MM.1S (cell line): ENCODE measurements at regions not wholly inside any gene's neighbourhood (a gene's known extent, or its start where the extent isn't known, plus 50 kb on each side); places are given as distances from the start of the nearest gene placed in this dataset.

Experiments
- DNase-seq: peaks from one replicate; pipeline ENCODE4 v3.0.0-alpha.2; 2015
- H2AFZ ChIP-seq: fragments of 300-600 bp; sonication (generic); 2 replicates; pipeline ENCODE4 v1.6.0; 2016; ENCODE audit warnings: antibody characterized with exemption, low read length
- H3F3A ChIP-seq: fragments of 300-600 bp; sonication (generic); 2 replicates; pipeline ENCODE4 v1.6.1; 2016; ENCODE audit warnings: mild to moderate bottlenecking, antibody characterized with exemption, low read length, moderate library complexity, mixed read lengths; ENCODE audit not compliant: insufficient read depth
- H3K27ac ChIP-seq: fragments of 300-600 bp; sonication (generic); 2 replicates; pipeline ENCODE4 v1.5.1; 2016; ENCODE audit warnings: mild to moderate bottlenecking, low read length
- H3K27me3 ChIP-seq: fragments of 300-600 bp; sonication (generic); replicated peaks from 2 replicates; pipeline ENCODE4 v1.6.0; 2016; ENCODE audit warnings: low read length; ENCODE audit not compliant: insufficient read depth
- H3K36me3 ChIP-seq: fragments of 300-600 bp; sonication (generic); replicated peaks from 2 replicates; pipeline ENCODE4 v1.6.1; 2016; ENCODE audit warnings: mild to moderate bottlenecking, low read length, mixed read lengths; ENCODE audit not compliant: insufficient read depth
- H3K4me1 ChIP-seq: fragments of 300-600 bp; sonication (generic); 2 replicates; pipeline ENCODE4 v1.6.1; 2016; ENCODE audit warnings: low read length, mixed read lengths
- H3K4me2 ChIP-seq: fragments of 300-600 bp; sonication (generic); 2 replicates; pipeline ENCODE4 v1.6.0; 2016; ENCODE audit warnings: low read depth, low read length
- H3K4me3 ChIP-seq: fragments of 300-600 bp; sonication (generic); 2 replicates; pipeline ENCODE4 v1.5.1; 2016; ENCODE audit warnings: low read length, mixed read lengths
- H3K79me2 ChIP-seq: fragments of 300-600 bp; sonication (generic); 2 replicates; pipeline ENCODE4 v1.6.1; 2016; ENCODE audit warnings: mixed run types, low read length, mixed read lengths
- H3K9ac ChIP-seq: fragments of 300-600 bp; sonication (generic); 2 replicates; pipeline ENCODE4 v1.6.1; 2016; ENCODE audit warnings: low read length, mixed read lengths
- H3K9me2 ChIP-seq: fragments of 300-600 bp; sonication (generic); replicated peaks from 2 replicates; pipeline ENCODE4 v1.6.1; 2016; ENCODE audit warnings: mild to moderate bottlenecking, low read length, mixed read lengths; ENCODE audit not compliant: insufficient read depth
- H3K9me3 ChIP-seq: fragments of 300-600 bp; sonication (generic); replicated peaks from 2 replicates; pipeline ENCODE4 v1.6.1; 2016; ENCODE audit warnings: mild to moderate bottlenecking, low read length, mixed read lengths; ENCODE audit not compliant: insufficient read depth
- H4K20me1 ChIP-seq: fragments of 300-600 bp; sonication (generic); 2 replicates; pipeline ENCODE4 v1.6.1; 2016; ENCODE audit warnings: mild to moderate bottlenecking, low read length, moderate library complexity, mixed read lengths; ENCODE audit not compliant: insufficient read depth
- CTCF ChIP-seq: fragments of 300-600 bp; sonication (generic); IDR thresholded peaks from 2 replicates; pipeline ENCODE4 v1.5.1; 2016; ENCODE audit warnings: antibody characterized with exemption, low read length, mixed read lengths
- EZH2 ChIP-seq: fragments of 300-600 bp; sonication (generic); optimal IDR thresholded peaks from 2 replicates; pipeline ENCODE3; 2017; ENCODE audit warnings: low read depth, mild to moderate bottlenecking, antibody characterized with exemption, low read length, mixed read lengths
- EZH2phosphoT487 ChIP-seq: fragments of 300-600 bp; sonication (generic); IDR thresholded peaks from 2 replicates; pipeline ENCODE4 v1.6.1; 2018; ENCODE audit warnings: antibody characterized with exemption, low read length

- H3K27ac ChIP-seq, result no peak overlapping the region
- H3K4me3 ChIP-seq, result no peak overlapping the region
- H3F3A ChIP-seq, result no peaks in the 10 kb centered on the region
- no peaks in the 10 kb centered on the region for H3K36me3 ChIP-seq
- no peaks in the 10 kb centered on the region for H3K9me2 ChIP-seq
- H2AFZ ChIP-seq, result no peak overlapping the region
- no peaks in the 10 kb centered on the region for H3K79me2 ChIP-seq
- H3K4me2 ChIP-seq, result no peak overlapping the region
- DNase-seq, result peak; percentile 50
- H4K20me1 ChIP-seq, result no peaks in the 10 kb centered on the region
- no peaks in the 10 kb centered on the region for H3K4me1 ChIP-seq
- H3K9ac ChIP-seq, result no peak overlapping the region
- H3K27me3 ChIP-seq, result no peaks in the 10 kb centered on the region
- TF ChIP-seq CTCF (peak; percentile 62), EZH2phosphoT487 (no peak), EZH2 (no peak)
- no peaks in the 10 kb centered on the region for H3K9me3 ChIP-seq
Observed at GRCh38 chr10:6669269-6669859, 89.3 kb upstream of the PRKCQ start.

- Histone ChIP-seq H3K9ac (no peak overlapping the region), H3K4me2 (no peak overlapping the region), H3K27me3 (no peaks in the 10 kb centered on the region), H3K27ac (no peak overlapping the region), H3F3A (no peaks in the 10 kb centered on the region), H3K79me2 (no peaks in the 10 kb centered on the region), H3K9me2 (no peaks in the 10 kb centered on the region), H3K4me1 (no peaks in the 10 kb centered on the region), H2AFZ (no peak overlapping the region), H3K9me3 (no peaks in the 10 kb centered on the region), H3K4me3 (no peak overlapping the region), H4K20me1 (no peaks in the 10 kb centered on the region), H3K36me3 (no peaks in the 10 kb centered on the region)
- DNase-seq, result peak; percentile 46
- TF ChIP-seq EZH2phosphoT487, result no peak
- peak; percentile 63 for TF ChIP-seq CTCF
Observed at GRCh38 chr10:6667679-6668270, 87.7 kb upstream of the PRKCQ start.

GRCh38 chr10:6667150-6667549 is 87.1 kb upstream of the PRKCQ start:
- H3K9ac ChIP-seq, result no peak overlapping the region
- no peaks in the 10 kb centered on the region for H3K79me2 ChIP-seq
- H3K9me2 ChIP-seq, result no peaks in the 10 kb centered on the region
- no peaks in the 10 kb centered on the region for H3F3A ChIP-seq
- H3K4me2 ChIP-seq, result no peak overlapping the region
- no peaks in the 10 kb centered on the region for H3K4me1 ChIP-seq
- TF ChIP-seq EZH2phosphoT487, result no peak
- TF ChIP-seq EZH2, result no peak
- no peak for TF ChIP-seq CTCF
- no peaks in the 10 kb centered on the region for H3K27me3 ChIP-seq
- no peaks in the 10 kb centered on the region for H3K9me3 ChIP-seq
- H2AFZ ChIP-seq, result no peak overlapping the region
- no peak overlapping the region for H3K4me3 ChIP-seq
- no peak for DNase-seq
- no peaks in the 10 kb centered on the region for H3K36me3 ChIP-seq
- no peaks in the 10 kb centered on the region for H4K20me1 ChIP-seq
- H3K27ac ChIP-seq, result no peak overlapping the region
